Breast epithelium (tissue), 4 donors: ENCODE measurements at regions not wholly inside any gene's neighbourhood (a gene's known extent, or its start where the extent isn't known, plus 50 kb on each side); places are given as distances from the start of the nearest gene placed in this dataset.

Source experiments
- DNase-seq, 2 donors: peaks; one replicate each; pipeline ENCODE4 v3.0.0-alpha.2; 2019; ENCODE audit warnings: low spot score in 2 of 2
- H3K27ac ChIP-seq, 2 donors: fragments of 200-600 bp; sonication (generic) in 1 of 2; one replicate each; pipeline ENCODE4 v1.5.1; 2016 to 2019; ENCODE audit warnings: mild to moderate bottlenecking in 1 of 2
- H3K27me3 ChIP-seq, 2 donors: fragments of 200-600 bp; sonication (generic) in 1 of 2; one replicate each; pipeline versions ENCODE4 v1.5.1 to v1.6.0; 2017 to 2019; ENCODE audit warnings: control low read depth in 1 of 2, mild to moderate bottlenecking in 1 of 2
- H3K36me3 ChIP-seq: fragments of 200-600 bp; one replicate; pipeline ENCODE4 v1.5.1; 2019
- H3K4me1 ChIP-seq, 2 donors: fragments of 200-600 bp; sonication (generic); one replicate each; pipeline ENCODE4 v1.5.1; 2016 to 2019; ENCODE audit warnings: control low read depth in 1 of 2
- H3K4me3 ChIP-seq, 3 donors: fragments of 200-600 bp; sonication (generic); 1 replicate in 2 of 3; 2 replicates in 1 of 3; pipeline ENCODE4 v1.5.1; 2016 to 2019; ENCODE audit warnings: mild to moderate bottlenecking in 3 of 3, moderate library complexity in 2 of 3
- H3K9me3 ChIP-seq, 2 donors: fragments of 200-600 bp; sonication (generic) in 1 of 2; one replicate each; pipeline ENCODE4 v1.5.1; 2016 to 2019; ENCODE audit warnings: control low read depth in 1 of 2
- POLR2A ChIP-seq: fragments of 450-650 bp; IDR thresholded peaks from one replicate; pipeline ENCODE4 v1.6.1; 2016; ENCODE audit warnings: antibody characterized with exemption, mild to moderate bottlenecking, moderate library complexity
- POLR2AphosphoS5 ChIP-seq, 3 donors: sonication (generic); formaldehyde crosslinking; IDR thresholded peaks; one replicate each; pipeline ENCODE4 v1.6.1; 2017; ENCODE audit warnings: antibody characterized with exemption in 3 of 3
- intact Hi-C: fragments of 100-400 bp; cut with DNase I; formaldehyde crosslinking; loops from one replicate; pipeline ENCODE4 v1.15.1; 2023; ENCODE audit warnings: low total_unique reads
- TF ChIP-seq, protein P1 (sequence below), 3 donors: fragments of 450-650 bp; IDR thresholded peaks; one replicate each; pipeline ENCODE4 v1.5.1; 2016 to 2017; ENCODE audit warnings: antibody characterized with exemption in 3 of 3, mild to moderate bottlenecking in 3 of 3, moderate library complexity in 3 of 3

- Histone ChIP-seq H3K27ac (no peak overlapping the region), H3K36me3 (no peaks in the 10 kb centered on the region), H3K4me1 (no peaks in the 10 kb centered on the region), H3K4me3 (no peak overlapping the region), H3K27me3 (peaks cover 0 to 44% of the 10 kb centered on the region in 2 donors), H3K9me3 (peaks cover 0 to 6% of the 10 kb centered on the region in 2 donors)
- DNase-seq = no peak
- TF ChIP-seq POLR2AphosphoS5 (IDR thresholded peaks at IDR 0.05) (no peak), POLR2A (no peak)
- TF ChIP-seq, protein P1, sequence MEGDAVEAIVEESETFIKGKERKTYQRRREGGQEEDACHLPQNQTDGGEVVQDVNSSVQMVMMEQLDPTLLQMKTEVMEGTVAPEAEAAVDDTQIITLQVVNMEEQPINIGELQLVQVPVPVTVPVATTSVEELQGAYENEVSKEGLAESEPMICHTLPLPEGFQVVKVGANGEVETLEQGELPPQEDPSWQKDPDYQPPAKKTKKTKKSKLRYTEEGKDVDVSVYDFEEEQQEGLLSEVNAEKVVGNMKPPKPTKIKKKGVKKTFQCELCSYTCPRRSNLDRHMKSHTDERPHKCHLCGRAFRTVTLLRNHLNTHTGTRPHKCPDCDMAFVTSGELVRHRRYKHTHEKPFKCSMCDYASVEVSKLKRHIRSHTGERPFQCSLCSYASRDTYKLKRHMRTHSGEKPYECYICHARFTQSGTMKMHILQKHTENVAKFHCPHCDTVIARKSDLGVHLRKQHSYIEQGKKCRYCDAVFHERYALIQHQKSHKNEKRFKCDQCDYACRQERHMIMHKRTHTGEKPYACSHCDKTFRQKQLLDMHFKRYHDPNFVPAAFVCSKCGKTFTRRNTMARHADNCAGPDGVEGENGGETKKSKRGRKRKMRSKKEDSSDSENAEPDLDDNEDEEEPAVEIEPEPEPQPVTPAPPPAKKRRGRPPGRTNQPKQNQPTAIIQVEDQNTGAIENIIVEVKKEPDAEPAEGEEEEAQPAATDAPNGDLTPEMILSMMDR (IDR thresholded peaks at IDR 0.05) = no peak
- intact Hi-C loops = no loop called here
These were observed 874.5 kb downstream of the BRD1 start for GRCh38 chr22:48953103-48953720.

GRCh38 chr22:48952256-48953102, 875.2 kb downstream of the BRD1 start:
- DNase-seq = no peak
- H3K27ac ChIP-seq = no peak overlapping the region
- TF ChIP-seq, protein P1 (IDR thresholded peaks at IDR 0.05) = no peak
- TF ChIP-seq POLR2AphosphoS5 (IDR thresholded peaks at IDR 0.05) (no peak), POLR2A (no peak)
- H3K4me1 ChIP-seq = no peaks in the 10 kb centered on the region
- no peaks in the 10 kb centered on the region for H3K36me3 ChIP-seq
- peaks cover 0 to 4% of the 10 kb centered on the region in 2 donors for H3K9me3 ChIP-seq
- intact Hi-C loops = no loop called here
- peaks cover 0 to 40% of the 10 kb centered on the region in 2 donors for H3K27me3 ChIP-seq
- H3K4me3 ChIP-seq = no peak overlapping the region

GRCh38 chr22:48951836-48952235, 875.8 kb downstream of the BRD1 start:
- TF ChIP-seq, protein P1 (IDR thresholded peaks at IDR 0.05) = no peak
- TF ChIP-seq POLR2A = no peak
- peaks cover 0 to 40% of the 10 kb centered on the region in 2 donors for H3K27me3 ChIP-seq
- no peak overlapping the region for H3K27ac ChIP-seq
- no peaks in the 10 kb centered on the region for H3K36me3 ChIP-seq
- DNase-seq = no peak
- H3K4me3 ChIP-seq = no peak overlapping the region
- intact Hi-C loops = no loop called here
- no peaks in the 10 kb centered on the region for H3K4me1 ChIP-seq
- H3K9me3 ChIP-seq = peaks cover 0 to 4% of the 10 kb centered on the region in 2 donors

- H3K27ac ChIP-seq = no peak overlapping the region
- H3K4me1 ChIP-seq = no peaks in the 10 kb centered on the region
- no peaks in the 10 kb centered on the region for H3K36me3 ChIP-seq
- H3K27me3 ChIP-seq = peaks cover 0 to 38% of the 10 kb centered on the region in 2 donors
- peaks cover 0 to 4% of the 10 kb centered on the region in 2 donors for H3K9me3 ChIP-seq
- DNase-seq = peak in 1 of 2 donors; percentile 6
- no peak overlapping the region for H3K4me3 ChIP-seq
- TF ChIP-seq, protein P1 (IDR thresholded peaks at IDR 0.05) = no peak
- TF ChIP-seq POLR2A = no peak
- intact Hi-C loops = no loop called here
These were observed 877.3 kb downstream of the BRD1 start for GRCh38 chr22:48950151-48950915.
